ENCODE measurements at regions not wholly inside any gene's neighbourhood (a gene's known extent, or its start where the extent isn't known, plus 50 kb on each side); places are given as distances from the start of the nearest gene placed in this dataset.

DNA sequence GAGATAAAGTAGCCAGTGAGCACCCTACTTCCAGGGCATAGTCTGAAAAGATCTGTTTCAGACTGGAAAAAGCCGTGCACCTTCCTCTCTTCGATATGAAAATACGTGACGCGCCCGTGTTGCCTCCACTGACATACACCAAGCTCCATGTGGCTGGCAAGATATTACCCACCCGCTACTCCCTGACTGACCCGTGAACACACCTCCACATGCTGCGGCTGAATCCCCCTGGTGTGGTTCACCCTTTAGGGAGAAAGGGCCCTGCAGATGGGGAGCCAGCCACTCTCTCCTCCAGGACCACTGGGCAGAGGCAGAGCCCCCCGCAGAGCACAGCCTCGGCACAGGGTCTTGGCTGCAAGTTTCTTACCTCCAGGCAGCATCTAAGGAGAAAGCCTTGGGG, 245.0 kb downstream of the BRD1 start:
- TF ChIP-seq, protein P1, sequence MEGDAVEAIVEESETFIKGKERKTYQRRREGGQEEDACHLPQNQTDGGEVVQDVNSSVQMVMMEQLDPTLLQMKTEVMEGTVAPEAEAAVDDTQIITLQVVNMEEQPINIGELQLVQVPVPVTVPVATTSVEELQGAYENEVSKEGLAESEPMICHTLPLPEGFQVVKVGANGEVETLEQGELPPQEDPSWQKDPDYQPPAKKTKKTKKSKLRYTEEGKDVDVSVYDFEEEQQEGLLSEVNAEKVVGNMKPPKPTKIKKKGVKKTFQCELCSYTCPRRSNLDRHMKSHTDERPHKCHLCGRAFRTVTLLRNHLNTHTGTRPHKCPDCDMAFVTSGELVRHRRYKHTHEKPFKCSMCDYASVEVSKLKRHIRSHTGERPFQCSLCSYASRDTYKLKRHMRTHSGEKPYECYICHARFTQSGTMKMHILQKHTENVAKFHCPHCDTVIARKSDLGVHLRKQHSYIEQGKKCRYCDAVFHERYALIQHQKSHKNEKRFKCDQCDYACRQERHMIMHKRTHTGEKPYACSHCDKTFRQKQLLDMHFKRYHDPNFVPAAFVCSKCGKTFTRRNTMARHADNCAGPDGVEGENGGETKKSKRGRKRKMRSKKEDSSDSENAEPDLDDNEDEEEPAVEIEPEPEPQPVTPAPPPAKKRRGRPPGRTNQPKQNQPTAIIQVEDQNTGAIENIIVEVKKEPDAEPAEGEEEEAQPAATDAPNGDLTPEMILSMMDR (IDR thresholded peaks at IDR 0.05), result no peak
- TF ChIP-seq POLR2AphosphoS5 (IDR thresholded peaks at IDR 0.05; ENCODE audit: low read depth, low read length), result no peak
- ATAC-seq (no peak), DNase-seq (ENCODE audit: low read depth, low spot score) (no peak)
- Histone ChIP-seq H3K36me3 (ENCODE audit: control insufficient read depth, insufficient read depth, low read length) (no peaks in the 10 kb centered on the region), H3K9me3 (ENCODE audit: control insufficient read depth, insufficient read depth, low read depth, low read length) (no peaks in the 10 kb centered on the region), H3K27ac (ENCODE audit: low read length) (no peak overlapping the region), H3K4me1 (ENCODE audit: control insufficient read depth, insufficient read depth, low read length) (no peaks in the 10 kb centered on the region), H3K4me3 (ENCODE audit: low read depth in 2 of 2, low read length in 2 of 2) (no peak overlapping the region), H3K27me3 (ENCODE audit: control insufficient read depth, insufficient read depth, low read length) (no peaks in the 10 kb centered on the region)
- intact Hi-C loops (cut with micrococcal nuclease; ENCODE audit: unreplicated experiment) (no loop called here), in situ Hi-C loops (cut with HindIII; ENCODE audit: low pct_unique_long_range_greater_than_20kb, low sequenced_read_pairs) (no loop called here)
- ChIA-PET CTCF (no interaction called here), POLR2A (no interaction called here)
- BruUV-seq (replicated peaks), result no TSS peak

DNA sequence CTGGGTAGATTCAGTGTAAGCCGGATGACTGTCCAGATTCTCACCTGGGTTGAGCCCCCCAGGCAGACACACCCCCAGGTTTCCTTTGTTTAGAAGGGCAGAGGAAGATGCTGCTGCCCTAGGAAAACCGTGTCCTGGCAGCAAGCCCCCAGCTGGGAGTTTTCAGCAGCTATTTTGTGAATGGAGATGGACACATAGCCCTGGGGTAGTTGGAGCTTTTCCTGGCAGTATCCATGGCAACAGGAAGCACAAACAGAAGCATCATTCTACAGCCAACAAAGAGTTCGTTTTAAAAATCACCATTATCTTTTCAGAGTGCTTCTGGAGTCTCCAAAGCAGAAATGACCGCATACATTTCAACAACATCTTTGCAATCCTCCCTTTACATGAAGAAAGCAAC, 245.5 kb downstream of the BRD1 start:
- Histone ChIP-seq H3K27ac (ENCODE audit: low read length) (no peak overlapping the region), H3K4me1 (ENCODE audit: control insufficient read depth, insufficient read depth, low read length) (no peaks in the 10 kb centered on the region), H3K4me3 (ENCODE audit: low read depth in 2 of 2, low read length in 2 of 2) (no peak overlapping the region), H3K27me3 (ENCODE audit: control insufficient read depth, insufficient read depth, low read length) (no peaks in the 10 kb centered on the region), H3K36me3 (ENCODE audit: control insufficient read depth, insufficient read depth, low read length) (no peaks in the 10 kb centered on the region), H3K9me3 (ENCODE audit: control insufficient read depth, insufficient read depth, low read depth, low read length) (no peaks in the 10 kb centered on the region)
- DNase-seq (ENCODE audit: low read depth, low spot score) (no peak), ATAC-seq (no peak)
- TF ChIP-seq TCF7L2 (IDR thresholded peaks at IDR 0.05; ENCODE audit: low read depth, low read length) (no peak), POLR2AphosphoS5 (IDR thresholded peaks at IDR 0.05; ENCODE audit: low read depth, low read length) (no peak), SIN3A (IDR thresholded peaks at IDR 0.05; ENCODE audit: borderline replicate concordance, insufficient read depth, low read depth, low read length) (no peak)
- TF ChIP-seq, protein P2, sequence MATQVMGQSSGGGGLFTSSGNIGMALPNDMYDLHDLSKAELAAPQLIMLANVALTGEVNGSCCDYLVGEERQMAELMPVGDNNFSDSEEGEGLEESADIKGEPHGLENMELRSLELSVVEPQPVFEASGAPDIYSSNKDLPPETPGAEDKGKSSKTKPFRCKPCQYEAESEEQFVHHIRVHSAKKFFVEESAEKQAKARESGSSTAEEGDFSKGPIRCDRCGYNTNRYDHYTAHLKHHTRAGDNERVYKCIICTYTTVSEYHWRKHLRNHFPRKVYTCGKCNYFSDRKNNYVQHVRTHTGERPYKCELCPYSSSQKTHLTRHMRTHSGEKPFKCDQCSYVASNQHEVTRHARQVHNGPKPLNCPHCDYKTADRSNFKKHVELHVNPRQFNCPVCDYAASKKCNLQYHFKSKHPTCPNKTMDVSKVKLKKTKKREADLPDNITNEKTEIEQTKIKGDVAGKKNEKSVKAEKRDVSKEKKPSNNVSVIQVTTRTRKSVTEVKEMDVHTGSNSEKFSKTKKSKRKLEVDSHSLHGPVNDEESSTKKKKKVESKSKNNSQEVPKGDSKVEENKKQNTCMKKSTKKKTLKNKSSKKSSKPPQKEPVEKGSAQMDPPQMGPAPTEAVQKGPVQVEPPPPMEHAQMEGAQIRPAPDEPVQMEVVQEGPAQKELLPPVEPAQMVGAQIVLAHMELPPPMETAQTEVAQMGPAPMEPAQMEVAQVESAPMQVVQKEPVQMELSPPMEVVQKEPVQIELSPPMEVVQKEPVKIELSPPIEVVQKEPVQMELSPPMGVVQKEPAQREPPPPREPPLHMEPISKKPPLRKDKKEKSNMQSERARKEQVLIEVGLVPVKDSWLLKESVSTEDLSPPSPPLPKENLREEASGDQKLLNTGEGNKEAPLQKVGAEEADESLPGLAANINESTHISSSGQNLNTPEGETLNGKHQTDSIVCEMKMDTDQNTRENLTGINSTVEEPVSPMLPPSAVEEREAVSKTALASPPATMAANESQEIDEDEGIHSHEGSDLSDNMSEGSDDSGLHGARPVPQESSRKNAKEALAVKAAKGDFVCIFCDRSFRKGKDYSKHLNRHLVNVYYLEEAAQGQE (IDR thresholded peaks at IDR 0.05; ENCODE audit: insufficient read depth in 1 of 2, low read depth in 2 of 2, low read length in 1 of 2), result no peak
- TF ChIP-seq, protein P1 (IDR thresholded peaks at IDR 0.05), result no peak
- no TSS peak for BruUV-seq (replicated peaks)
- intact Hi-C loops (cut with micrococcal nuclease; ENCODE audit: unreplicated experiment) (no loop called here), in situ Hi-C loops (cut with HindIII; ENCODE audit: low pct_unique_long_range_greater_than_20kb, low sequenced_read_pairs) (no loop called here)
- ChIA-PET CTCF (no interaction called here), POLR2A (no interaction called here)

DNA sequence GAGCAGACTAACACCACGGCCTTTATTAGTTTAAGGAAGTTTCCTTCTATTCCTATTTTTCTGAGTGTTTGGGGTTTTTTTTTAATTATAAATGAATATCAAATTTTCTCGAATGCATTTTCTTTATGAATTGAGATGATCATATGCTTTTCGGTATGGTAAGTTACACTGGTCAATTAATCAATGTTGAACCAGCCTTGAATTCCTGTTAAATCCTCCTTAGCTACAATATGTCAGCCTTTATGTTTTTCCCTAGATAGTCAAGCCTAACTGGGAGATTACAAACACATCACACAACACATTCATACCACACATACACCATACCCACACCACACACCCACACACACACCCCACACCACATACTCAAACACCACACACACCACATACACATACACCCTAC, 247.6 kb downstream of the BRD1 start:
- no TSS peak for BruUV-seq (replicated peaks)
- no peaks in the 10 kb centered on the region for H3K4me1 ChIP-seq (ENCODE audit: control insufficient read depth, insufficient read depth, low read length)
- in situ Hi-C loops (cut with HindIII; ENCODE audit: low pct_unique_long_range_greater_than_20kb, low sequenced_read_pairs), result no loop called here
- no peaks in the 10 kb centered on the region for H3K27me3 ChIP-seq (ENCODE audit: control insufficient read depth, insufficient read depth, low read length)
- H3K36me3 ChIP-seq (ENCODE audit: control insufficient read depth, insufficient read depth, low read length), result no peaks in the 10 kb centered on the region
- H3K27ac ChIP-seq (ENCODE audit: low read length), result no peak overlapping the region
- TF ChIP-seq SIN3A (IDR thresholded peaks at IDR 0.05; ENCODE audit: borderline replicate concordance, insufficient read depth, low read depth, low read length), result no peak
- TF ChIP-seq POLR2AphosphoS5 (IDR thresholded peaks at IDR 0.05; ENCODE audit: low read depth, low read length), result no peak
- no peak for TF ChIP-seq TCF7L2 (IDR thresholded peaks at IDR 0.05; ENCODE audit: low read depth, low read length)
- TF ChIP-seq, protein P1 (IDR thresholded peaks at IDR 0.05), result no peak
- TF ChIP-seq, protein P2 (IDR thresholded peaks at IDR 0.05; ENCODE audit: insufficient read depth in 1 of 2, low read depth in 2 of 2, low read length in 1 of 2), result no peak
- no peak overlapping the region for H3K4me3 ChIP-seq (ENCODE audit: low read depth in 2 of 2, low read length in 2 of 2)
- ATAC-seq (no peak), DNase-seq (ENCODE audit: low read depth, low spot score) (no peak)
- POLR2A ChIA-PET, result no interaction called here
- CTCF ChIA-PET, result no interaction called here
- H3K9me3 ChIP-seq (ENCODE audit: control insufficient read depth, insufficient read depth, low read depth, low read length), result no peaks in the 10 kb centered on the region
- intact Hi-C loops (cut with micrococcal nuclease; ENCODE audit: unreplicated experiment), result no loop called here

Data from Panc1 (cell line).